AG09319 (cell line): ENCODE measurements at regions not wholly inside any gene's neighbourhood (a gene's known extent, or its start where the extent isn't known, plus 50 kb on each side); places are given as distances from the start of the nearest gene placed in this dataset.

Source experiments
- DNase-seq: peaks from one replicate; pipeline ENCODE4 v3.0.0-alpha.2; 2010; ENCODE audit warnings: low read depth; ENCODE audit errors: extremely low read depth
- TF ChIP-seq, protein P1 (sequence below): IDR thresholded peaks from 2 replicates; pipeline ENCODE4 v1.5.1; 2011; ENCODE audit warnings: low read depth, mild to moderate bottlenecking, inconsistent platforms, low read length, moderate library complexity

DNA sequence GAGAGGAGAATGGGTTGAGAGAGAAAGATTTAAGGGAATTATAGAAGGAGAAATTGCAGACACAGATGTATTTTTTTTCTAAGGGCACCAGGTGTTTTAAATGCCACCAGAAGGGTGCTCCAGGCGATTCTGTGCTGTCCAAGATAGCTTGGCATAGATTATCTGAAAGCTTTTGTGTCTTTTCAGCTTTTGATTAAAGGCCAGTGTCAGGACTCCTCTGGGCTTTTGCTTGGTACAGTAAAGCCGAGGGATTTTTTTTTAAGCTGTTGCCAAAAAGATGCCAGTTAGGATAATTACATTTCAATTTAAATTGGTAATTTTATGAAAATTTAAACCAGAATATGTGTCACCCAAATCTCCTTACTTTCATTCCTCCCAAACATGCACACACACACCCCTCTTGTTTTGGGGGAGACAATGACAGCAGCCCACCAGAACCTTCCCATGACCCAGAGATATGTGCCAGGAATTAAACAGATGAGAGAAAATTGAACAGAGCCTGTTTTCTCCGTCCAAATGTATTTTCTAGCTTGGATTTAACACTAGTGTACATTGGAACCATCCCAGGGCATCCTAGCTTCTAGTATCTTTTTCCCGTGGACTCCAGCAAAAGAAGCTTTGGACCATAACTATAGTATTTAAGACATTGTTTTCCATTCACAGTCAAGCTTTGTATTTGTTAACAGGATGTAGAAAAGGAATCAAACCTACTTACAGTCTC is 670.7 kb upstream of the CXADR start:
- DNase-seq: no peak
- TF ChIP-seq, protein P1, sequence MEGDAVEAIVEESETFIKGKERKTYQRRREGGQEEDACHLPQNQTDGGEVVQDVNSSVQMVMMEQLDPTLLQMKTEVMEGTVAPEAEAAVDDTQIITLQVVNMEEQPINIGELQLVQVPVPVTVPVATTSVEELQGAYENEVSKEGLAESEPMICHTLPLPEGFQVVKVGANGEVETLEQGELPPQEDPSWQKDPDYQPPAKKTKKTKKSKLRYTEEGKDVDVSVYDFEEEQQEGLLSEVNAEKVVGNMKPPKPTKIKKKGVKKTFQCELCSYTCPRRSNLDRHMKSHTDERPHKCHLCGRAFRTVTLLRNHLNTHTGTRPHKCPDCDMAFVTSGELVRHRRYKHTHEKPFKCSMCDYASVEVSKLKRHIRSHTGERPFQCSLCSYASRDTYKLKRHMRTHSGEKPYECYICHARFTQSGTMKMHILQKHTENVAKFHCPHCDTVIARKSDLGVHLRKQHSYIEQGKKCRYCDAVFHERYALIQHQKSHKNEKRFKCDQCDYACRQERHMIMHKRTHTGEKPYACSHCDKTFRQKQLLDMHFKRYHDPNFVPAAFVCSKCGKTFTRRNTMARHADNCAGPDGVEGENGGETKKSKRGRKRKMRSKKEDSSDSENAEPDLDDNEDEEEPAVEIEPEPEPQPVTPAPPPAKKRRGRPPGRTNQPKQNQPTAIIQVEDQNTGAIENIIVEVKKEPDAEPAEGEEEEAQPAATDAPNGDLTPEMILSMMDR: no peak

DNA sequence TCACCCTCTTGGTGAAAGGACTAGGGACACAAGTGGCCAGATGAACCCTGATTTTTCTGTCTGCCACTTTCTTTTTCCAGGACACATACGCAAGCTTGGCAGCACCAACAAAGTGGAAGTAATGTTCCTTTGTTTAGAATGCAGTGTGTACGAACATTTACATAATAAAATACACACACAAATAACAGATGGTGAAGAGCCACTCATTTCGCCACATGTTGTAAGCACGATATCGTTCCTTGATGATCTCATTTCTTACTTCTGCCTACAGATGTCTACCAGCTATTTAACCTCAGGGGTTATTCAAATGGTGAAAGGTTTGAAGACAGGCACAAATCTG is 670.2 kb upstream of the CXADR start:
- DNase-seq: no peak
- TF ChIP-seq, protein P1: no peak

DNA sequence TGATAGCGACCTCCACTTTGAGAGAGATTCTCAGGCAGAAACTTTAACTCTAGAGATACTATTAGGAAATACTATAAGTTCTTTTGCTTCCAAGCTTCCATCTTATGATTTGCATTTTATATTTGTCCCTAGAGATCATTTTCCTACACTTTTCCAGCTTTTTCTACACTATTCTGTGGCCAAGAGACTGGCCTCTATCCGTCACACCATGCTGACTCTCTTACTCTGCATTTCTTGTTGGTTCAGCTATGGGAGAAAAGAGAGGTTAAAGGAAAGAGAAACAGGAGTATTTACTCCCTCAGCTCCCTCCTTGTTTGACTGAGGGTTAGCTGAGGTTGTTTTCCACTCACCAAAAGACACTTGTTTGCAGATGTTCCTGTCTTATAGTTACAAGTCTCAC is 665.6 kb upstream of the CXADR start:
- no peak for DNase-seq
- TF ChIP-seq, protein P1: no peak

DNA sequence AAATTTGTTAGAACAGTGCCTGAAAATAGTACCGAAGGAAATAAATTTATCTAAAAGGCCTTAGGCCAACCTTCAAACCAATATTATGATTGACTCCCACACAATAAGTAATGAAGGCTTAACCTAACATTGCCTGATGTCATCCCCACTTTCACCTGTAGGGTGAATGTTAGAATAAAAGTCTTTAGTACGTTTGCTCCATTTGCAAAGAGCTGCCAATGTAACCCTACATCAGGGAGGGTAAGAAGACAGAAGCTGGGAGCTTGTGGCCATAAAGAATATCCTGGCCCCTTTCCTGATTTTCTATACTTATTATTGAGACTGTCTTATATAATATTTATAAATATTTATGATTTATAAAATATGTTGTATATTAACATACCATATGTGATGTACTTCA is 661.8 kb upstream of the CXADR start:
- TF ChIP-seq, protein P1: no peak
- DNase-seq: no peak

DNA sequence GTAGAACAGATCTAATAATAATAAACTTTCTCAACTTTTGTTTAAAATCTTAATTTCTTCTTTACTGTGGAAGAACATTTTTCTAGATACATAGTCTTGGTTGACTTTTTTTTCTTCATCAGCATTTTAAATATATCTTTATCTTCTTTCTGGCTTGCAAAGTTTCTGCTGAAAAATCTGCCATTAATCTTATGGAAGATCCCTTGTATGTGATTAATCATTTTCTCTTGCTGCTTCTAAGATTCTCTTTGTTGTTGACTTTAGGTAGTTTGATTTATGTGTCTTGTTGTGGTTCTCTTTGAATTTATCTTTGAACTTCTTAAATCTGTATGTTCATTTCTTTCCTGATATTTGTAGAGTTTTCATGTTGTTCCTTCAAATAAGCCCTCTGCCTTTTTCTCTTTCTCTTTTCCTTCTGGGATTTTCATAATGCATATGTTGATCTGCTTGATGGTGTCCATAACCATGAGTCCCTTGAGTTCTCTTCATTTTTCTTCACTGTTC is 657.6 kb upstream of the CXADR start:
- TF ChIP-seq, protein P1: no peak
- DNase-seq: no peak

DNA sequence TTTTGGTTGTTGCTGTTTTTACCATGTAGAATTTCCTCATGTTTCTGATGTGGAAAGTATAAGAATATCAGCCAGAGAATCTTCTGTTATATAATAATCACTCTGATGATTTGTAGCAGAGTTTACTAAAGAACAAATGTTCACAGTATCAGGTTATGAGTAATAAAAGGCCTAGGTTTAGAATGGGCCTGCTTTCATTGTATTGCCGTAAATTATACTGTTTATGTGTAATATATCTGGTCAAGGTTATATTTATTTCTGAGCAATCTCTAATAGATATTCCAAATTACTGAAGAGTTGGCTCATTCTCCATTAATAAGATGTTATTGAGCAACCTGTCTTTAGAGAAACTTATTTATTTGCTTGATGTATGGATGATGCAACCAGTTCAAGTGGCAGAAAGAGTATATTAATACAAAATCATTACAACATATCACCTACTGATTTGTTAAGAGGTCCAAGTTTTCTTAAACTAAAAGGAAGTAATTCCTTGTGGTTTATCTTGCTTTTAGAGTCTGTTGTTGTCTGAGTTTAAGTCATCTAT is 649.4 kb upstream of the CXADR start:
- DNase-seq: no peak
- TF ChIP-seq, protein P1: no peak

DNA sequence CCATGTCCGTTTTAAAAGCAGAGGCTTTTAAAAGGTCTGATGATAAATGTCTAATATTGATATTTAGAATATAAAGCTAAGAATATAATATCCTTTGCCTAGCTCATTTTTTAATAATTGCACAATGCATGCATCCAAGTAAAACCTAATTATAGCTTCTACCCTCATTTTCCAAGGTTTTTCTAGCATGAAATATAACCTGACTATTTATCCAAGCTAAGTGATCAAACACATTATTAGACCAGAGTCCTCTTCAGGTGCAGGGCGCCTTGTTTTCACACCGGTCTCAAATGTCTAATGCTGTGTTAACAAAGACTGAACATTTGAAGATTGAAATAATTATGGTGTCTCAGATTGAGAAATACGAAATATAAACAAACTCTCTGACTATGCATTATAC is 648.9 kb upstream of the CXADR start:
- TF ChIP-seq, protein P1: no peak
- DNase-seq: no peak
